Gastroesophageal sphincter (tissue), 4 donors: ENCODE measurements at regions not wholly inside any gene's neighbourhood (a gene's known extent, or its start where the extent isn't known, plus 50 kb on each side); places are given as distances from the start of the nearest gene placed in this dataset.
"Not testable (repeated sequence)": the region's sequence is repeated elsewhere in the genome, so short reads cannot be mapped to it uniquely, and the experiment has no call there.

Source experiments
- ATAC-seq: fragments of 150-250 bp; one replicate; pipeline ENCODE4 v1.9.1; 2016; ENCODE audit warnings: mild to moderate bottlenecking, moderate library complexity
- H3K27ac ChIP-seq, 4 donors: fragments of 200-600 bp; sonication (generic) in 3 of 4; 1 replicate in 3 of 4; 2 replicates in 1 of 4; pipeline ENCODE4 v1.5.1; 2016 to 2019
- H3K27me3 ChIP-seq: fragments of 200-600 bp; sonication (generic); one replicate; pipeline ENCODE4 v1.5.1; 2019
- H3K36me3 ChIP-seq, 2 donors: fragments of 200-600 bp; sonication (generic); one replicate each; pipeline ENCODE4 v1.5.1; 2019; ENCODE audit warnings: control low read depth in 1 of 2
- H3K4me1 ChIP-seq, 3 donors: fragments of 200-600 bp; sonication (generic); 1 replicate in 2 of 3; 2 replicates in 1 of 3; pipeline ENCODE4 v1.5.1; 2016 to 2019; ENCODE audit warnings: control low read depth in 2 of 3
- H3K4me3 ChIP-seq, 2 donors: fragments of 200-600 bp; sonication (generic); one replicate each; pipeline ENCODE4 v1.5.1; 2019; ENCODE audit warnings: mild to moderate bottlenecking in 1 of 2, moderate library complexity in 1 of 2
- H3K9me3 ChIP-seq, 3 donors: fragments of 200-600 bp; sonication (generic); one replicate each; pipeline ENCODE4 v1.5.1; 2017 to 2019; ENCODE audit warnings: control low read depth in 2 of 3
- EP300 ChIP-seq: sonication (generic); formaldehyde crosslinking; IDR thresholded peaks from one replicate; pipeline ENCODE4 v1.6.1; 2017; ENCODE audit warnings: antibody characterized with exemption, mild to moderate bottlenecking
- POLR2A ChIP-seq, 2 donors: fragments of 450-650 bp; IDR thresholded peaks; one replicate each; pipeline ENCODE4 v1.6.1; 2017; ENCODE audit warnings: antibody characterized with exemption in 2 of 2, mild to moderate bottlenecking in 2 of 2, moderate library complexity in 1 of 2
- POLR2AphosphoS5 ChIP-seq: sonication (generic); formaldehyde crosslinking; IDR thresholded peaks from one replicate; pipeline ENCODE4 v1.6.1; 2017; ENCODE audit warnings: antibody characterized with exemption
- WGBS, 2 donors: methylation state at CpG; one replicate each; pipeline ENCODE4 v1.1.5; 2018; ENCODE audit warnings: low coverage in 1 of 2; 5-methylcytosine and 5-hydroxymethylcytosine counted together
- TF ChIP-seq, protein P1 (sequence below), 4 experiments: fragments of 200-600 bp in 2 of 4; fragments of 450-650 bp in 2 of 4; sonication (generic) in 1 of 4; IDR thresholded peaks; one replicate each; pipeline ENCODE4 v1.5.1; 2017 to 2019; ENCODE audit warnings: antibody characterized with exemption in 4 of 4, mild to moderate bottlenecking in 2 of 4, moderate library complexity in 2 of 4

DNA sequence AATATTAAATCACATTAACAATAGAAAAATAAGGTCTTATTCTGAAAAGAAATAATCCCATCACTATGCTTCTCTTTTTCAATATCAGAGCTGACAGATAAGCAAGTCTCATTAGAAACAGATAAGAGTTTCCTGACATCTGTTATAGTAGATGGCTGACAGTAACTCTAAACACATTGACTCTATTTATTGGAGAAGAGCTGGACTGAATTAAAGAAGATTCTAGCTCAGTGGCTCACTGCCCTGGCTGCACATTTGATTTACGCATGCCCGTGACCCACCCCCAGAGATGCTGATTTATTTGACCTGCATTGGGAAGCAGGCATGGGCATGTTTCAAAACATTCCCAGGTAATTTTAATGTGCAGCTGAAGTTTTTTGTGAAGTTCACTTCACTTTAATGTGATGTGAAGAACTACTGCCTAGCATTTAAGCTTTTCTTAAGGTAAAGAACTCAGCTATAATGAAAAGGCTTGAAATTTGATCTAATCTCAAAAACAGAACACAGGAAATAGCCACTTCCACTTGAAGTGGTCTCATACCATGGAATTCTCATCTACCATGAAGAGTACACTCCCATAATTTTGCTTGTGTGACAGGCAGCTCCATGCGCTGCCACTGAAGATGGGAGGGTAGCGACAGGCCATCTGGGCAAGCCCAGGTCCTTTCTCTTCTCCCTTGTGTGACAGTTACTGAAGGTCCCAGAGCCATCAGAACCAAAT is 162.3 kb downstream of the TPBG start:
- TF ChIP-seq POLR2AphosphoS5 (no peak), EP300 (no peak), POLR2A (IDR thresholded peaks at IDR 0.05) (no peak)
- TF ChIP-seq, protein P1, sequence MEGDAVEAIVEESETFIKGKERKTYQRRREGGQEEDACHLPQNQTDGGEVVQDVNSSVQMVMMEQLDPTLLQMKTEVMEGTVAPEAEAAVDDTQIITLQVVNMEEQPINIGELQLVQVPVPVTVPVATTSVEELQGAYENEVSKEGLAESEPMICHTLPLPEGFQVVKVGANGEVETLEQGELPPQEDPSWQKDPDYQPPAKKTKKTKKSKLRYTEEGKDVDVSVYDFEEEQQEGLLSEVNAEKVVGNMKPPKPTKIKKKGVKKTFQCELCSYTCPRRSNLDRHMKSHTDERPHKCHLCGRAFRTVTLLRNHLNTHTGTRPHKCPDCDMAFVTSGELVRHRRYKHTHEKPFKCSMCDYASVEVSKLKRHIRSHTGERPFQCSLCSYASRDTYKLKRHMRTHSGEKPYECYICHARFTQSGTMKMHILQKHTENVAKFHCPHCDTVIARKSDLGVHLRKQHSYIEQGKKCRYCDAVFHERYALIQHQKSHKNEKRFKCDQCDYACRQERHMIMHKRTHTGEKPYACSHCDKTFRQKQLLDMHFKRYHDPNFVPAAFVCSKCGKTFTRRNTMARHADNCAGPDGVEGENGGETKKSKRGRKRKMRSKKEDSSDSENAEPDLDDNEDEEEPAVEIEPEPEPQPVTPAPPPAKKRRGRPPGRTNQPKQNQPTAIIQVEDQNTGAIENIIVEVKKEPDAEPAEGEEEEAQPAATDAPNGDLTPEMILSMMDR (IDR thresholded peaks at IDR 0.05), result no peak
- Histone ChIP-seq H3K27ac (no peak overlapping the region), H3K9me3 (no peaks in the 10 kb centered on the region), H3K4me3 (no peak overlapping the region), H3K27me3 (no peaks in the 10 kb centered on the region), H3K4me1 (no peaks in the 10 kb centered on the region), H3K36me3 (no peaks in the 10 kb centered on the region)
- 84 to 92% methylated on average over 2 to 4 of the region's 4 CpGs for WGBS, 2 donors
- ATAC-seq, result no peak

DNA sequence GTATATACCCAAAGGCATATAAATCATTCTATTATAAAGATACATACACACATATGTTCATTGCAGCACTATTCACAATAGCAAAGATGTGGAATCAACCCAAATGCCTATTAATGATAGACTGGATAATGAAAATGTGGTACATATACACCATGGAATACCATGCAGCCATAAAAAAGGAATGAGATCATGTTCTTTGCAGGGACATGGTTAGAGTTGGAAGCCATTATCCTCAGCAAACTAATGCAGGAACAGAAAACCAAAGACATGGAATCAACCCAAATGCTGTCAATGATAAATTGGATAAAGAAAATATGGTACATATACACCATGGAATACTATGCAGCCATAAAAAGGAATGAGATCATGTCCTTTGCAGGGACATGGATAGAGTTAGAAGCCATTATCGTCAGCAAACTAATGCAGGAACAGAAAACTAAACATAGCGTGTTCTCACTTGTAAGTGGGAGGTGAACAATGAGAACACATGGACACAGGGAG is 166.4 kb downstream of the TPBG start:
- not testable (repeated sequence) for H3K4me3 ChIP-seq, H3K4me1 ChIP-seq, ATAC-seq, H3K36me3 ChIP-seq, H3K27ac ChIP-seq, H3K9me3 ChIP-seq, H3K27me3 ChIP-seq
- 89 to 98% methylated on average over 2 of the region's 2 CpGs for WGBS, 2 donors

DNA sequence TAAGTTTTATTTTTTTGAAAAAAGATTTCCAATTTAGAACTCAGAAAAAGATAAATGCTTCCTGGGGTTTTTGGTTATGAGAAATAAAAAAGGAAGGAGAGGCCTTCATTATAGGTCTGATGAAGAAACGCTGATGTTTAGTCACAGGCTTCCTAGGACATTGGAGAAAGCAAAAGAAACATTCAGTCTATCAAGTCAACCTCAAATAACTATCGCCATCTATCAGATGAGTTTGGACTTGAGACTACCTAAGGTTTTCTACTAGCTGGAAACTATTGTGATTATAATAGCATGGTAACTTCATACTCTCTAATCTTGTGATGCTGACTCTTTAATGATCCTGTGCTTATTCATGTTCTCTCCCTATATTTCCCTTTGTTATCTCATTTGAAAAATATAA is 171.3 kb downstream of the TPBG start:
- no peaks in the 10 kb centered on the region for H3K27me3 ChIP-seq
- H3K27ac ChIP-seq, result no peak overlapping the region
- TF ChIP-seq EP300 (no peak), POLR2A (IDR thresholded peaks at IDR 0.05) (no peak)
- no peak overlapping the region for H3K4me3 ChIP-seq
- WGBS, 2 donors, result 81 to 100% methylated on average over 2 of the region's 2 CpGs
- no peak for ATAC-seq
- no peaks in the 10 kb centered on the region for H3K4me1 ChIP-seq
- no peaks in the 10 kb centered on the region for H3K36me3 ChIP-seq
- no peaks in the 10 kb centered on the region for H3K9me3 ChIP-seq

DNA sequence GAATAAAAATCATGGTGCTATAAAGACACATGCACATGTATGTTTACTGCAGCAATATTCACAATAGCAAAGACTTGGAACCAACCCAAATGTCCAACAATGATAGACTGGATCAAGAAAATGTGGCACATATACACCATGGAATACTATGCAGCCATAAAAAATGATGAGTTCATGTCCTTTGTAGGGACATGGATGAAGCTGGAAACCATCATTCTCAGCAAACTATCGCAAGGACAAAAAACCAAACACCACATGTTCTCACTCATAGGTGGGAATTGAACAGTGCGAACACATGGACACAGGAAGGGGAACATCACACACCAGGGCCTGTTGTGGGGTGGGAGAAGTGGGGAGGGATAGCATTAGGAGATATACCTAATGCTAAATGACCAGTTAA is 185.9 kb downstream of the TPBG start:
- not testable (repeated sequence) for H3K4me3 ChIP-seq, H3K9me3 ChIP-seq, H3K27ac ChIP-seq, ATAC-seq, H3K4me1 ChIP-seq, H3K27me3 ChIP-seq, H3K36me3 ChIP-seq
- 93% methylated on average over 2 of the region's 2 CpGs; no CpG with 5 or more reads in 1 of the 2 donors for WGBS, 2 donors

DNA sequence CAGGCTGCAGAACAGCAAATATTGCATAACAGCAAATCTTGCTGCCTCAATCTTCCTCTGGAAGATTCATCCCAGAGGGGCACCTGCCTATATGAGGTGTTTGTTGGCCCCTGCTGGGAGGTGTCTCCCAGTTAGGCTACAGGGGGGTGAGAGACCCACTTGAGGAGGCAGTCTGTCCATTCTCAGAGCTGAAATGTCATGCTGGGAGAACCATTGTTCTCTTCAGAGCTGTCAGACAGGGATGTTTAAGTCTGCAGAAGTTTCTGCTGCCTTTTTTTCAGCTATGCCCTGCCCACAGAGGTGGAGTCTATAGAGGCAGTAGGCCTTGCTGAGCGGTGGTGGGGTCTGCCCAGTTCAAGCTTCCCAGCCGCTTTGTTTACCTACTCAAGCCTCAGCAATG is 187.7 kb downstream of the TPBG start:
- H3K4me1 ChIP-seq, H3K36me3 ChIP-seq, H3K9me3 ChIP-seq, ATAC-seq, H3K27me3 ChIP-seq, H3K27ac ChIP-seq, H3K4me3 ChIP-seq: not testable (repeated sequence)
- no CpG with 5 or more reads among the region's 2 CpGs for WGBS, 2 donors

DNA sequence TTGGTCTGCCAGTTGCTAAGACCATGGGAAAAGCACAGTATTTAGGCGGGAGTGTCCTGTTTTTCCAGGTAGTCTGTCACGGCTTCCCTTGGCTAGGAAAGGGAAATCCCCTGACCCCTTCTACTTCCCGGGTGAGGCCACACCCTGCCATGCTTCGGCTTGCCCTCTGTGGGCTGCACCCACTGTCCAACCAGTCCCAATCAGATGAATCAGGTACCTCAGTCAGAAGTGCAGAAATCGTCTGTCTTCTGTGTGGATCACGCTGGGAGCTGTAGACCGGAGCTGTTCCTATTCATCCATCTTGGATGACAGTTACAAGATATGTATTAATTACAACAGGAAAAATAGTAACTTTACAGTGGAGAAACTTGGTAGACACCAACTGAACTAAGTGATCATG is 188.2 kb downstream of the TPBG start:
- peaks cover 0 to 5% (median 0%) of the 10 kb centered on the region in 3 donors for H3K9me3 ChIP-seq
- no peak for ATAC-seq
- H3K27me3 ChIP-seq, result no peaks in the 10 kb centered on the region
- TF ChIP-seq POLR2AphosphoS5, result no peak
- no peak for TF ChIP-seq POLR2A (IDR thresholded peaks at IDR 0.05)
- TF ChIP-seq EP300, result no peak
- TF ChIP-seq, protein P1 (IDR thresholded peaks at IDR 0.05), result no peak
- H3K36me3 ChIP-seq, result no peaks in the 10 kb centered on the region
- 63% methylated on average over 2 of the region's 7 CpGs; no CpG with 5 or more reads in 1 of the 2 donors for WGBS, 2 donors
- peaks cover 0 to 8% (median 6%) of the 10 kb centered on the region in 3 donors for H3K4me1 ChIP-seq
- no peak overlapping the region for H3K27ac ChIP-seq
- no peak overlapping the region for H3K4me3 ChIP-seq

DNA sequence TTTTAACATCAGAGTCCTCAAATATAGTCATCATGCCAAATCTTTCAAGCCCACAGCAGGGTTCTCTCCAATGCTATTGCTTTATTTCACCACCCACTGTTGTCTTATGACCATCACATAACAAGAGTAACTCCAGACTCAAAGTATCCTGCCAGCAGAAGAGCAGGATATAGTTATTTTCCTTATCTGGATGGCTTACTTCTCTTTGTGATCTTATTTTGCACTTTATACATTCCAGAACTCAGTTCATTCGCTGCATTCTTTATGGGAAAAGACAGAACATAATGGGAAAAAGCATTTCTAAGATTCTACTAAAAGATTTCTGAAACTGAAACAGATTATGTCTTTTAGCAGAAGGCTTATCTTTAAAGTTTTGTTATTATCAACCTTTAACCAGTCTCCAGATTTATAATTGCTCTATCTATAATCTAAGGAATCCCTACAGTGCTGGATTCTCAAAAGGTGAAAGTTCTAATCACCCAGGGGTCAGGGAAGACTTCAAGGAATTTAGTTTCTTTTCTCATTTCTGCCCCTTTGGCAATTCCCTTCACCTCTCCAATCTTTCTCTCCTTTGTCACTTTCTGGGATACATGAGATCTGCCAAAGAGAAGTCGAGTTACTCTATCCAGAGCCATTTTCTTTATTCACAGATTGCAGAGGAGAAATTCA is 190.4 kb downstream of the TPBG start:
- Histone ChIP-seq H3K36me3 (no peaks in the 10 kb centered on the region), H3K27ac (no peak overlapping the region), H3K4me1 (peaks cover 0 to 8% (median 6%) of the 10 kb centered on the region in 3 donors), H3K9me3 (no peaks in the 10 kb centered on the region), H3K27me3 (no peaks in the 10 kb centered on the region), H3K4me3 (no peak overlapping the region)
- WGBS, 2 donors, result 30 to 44% methylated on average over 2 of the region's 2 CpGs
- no peak for TF ChIP-seq POLR2AphosphoS5
- no peak for ATAC-seq
